NOMO-1 (cell line): ENCODE measurements at regions not wholly inside any gene's neighbourhood (a gene's known extent, or its start where the extent isn't known, plus 50 kb on each side); places are given as distances from the start of the nearest gene placed in this dataset.
"Not testable (repeated sequence)": the region's sequence is repeated elsewhere in the genome, so short reads cannot be mapped to it uniquely, and the experiment has no call there.

Experiments used
- DNase-seq, 2 experiments: peaks; one replicate each; lab custom pipeline; 2025; ENCODE audit not compliant: unreplicated experiment in 2 of 2; lab: John Stamatoyannopoulos, UW

GRCh38 chr1:38522915-38523567, 336.5 kb downstream of the RRAGC start:
- no peak for DNase-seq

GRCh38 chr1:38516560-38516959, 343.0 kb downstream of the RRAGC start:
- no peak for DNase-seq

- DNase-seq = no peak
These were observed 346.8 kb downstream of the RRAGC start for GRCh38 chr1:38512789-38513188.

GRCh38 chr1:38512024-38512767, 347.4 kb downstream of the RRAGC start:
- DNase-seq = no peak

- peak; percentile 42 to 56 for DNase-seq
These were observed 351.3 kb downstream of the RRAGC start for GRCh38 chr1:38508232-38508631.

GRCh38 chr1:38507563-38507962, 352.0 kb downstream of the RRAGC start:
- no peak for DNase-seq

- no peak for DNase-seq
These were observed 353.6 kb downstream of the RRAGC start for GRCh38 chr1:38505944-38506343.

GRCh38 chr1:38502758-38503157, 356.8 kb downstream of the RRAGC start:
- no peak for DNase-seq

- DNase-seq = peak; percentile 42 to 55
These were observed 358.7 kb downstream of the RRAGC start for GRCh38 chr1:38500891-38501290.

GRCh38 chr1:38500352-38500751, 359.2 kb downstream of the RRAGC start:
- DNase-seq = no peak

- DNase-seq = no peak
These were observed 360.9 kb downstream of the RRAGC start for GRCh38 chr1:38498686-38499085.

GRCh38 chr1:38497921-38498656, 361.5 kb downstream of the RRAGC start:
- no peak for DNase-seq

- peak; percentile 20 to 35 for DNase-seq
These were observed 366.3 kb downstream of the RRAGC start for GRCh38 chr1:38493306-38493705.

GRCh38 chr1:38489844-38490270, 369.7 kb downstream of the RRAGC start:
- no peak for DNase-seq

- DNase-seq = no peak
These were observed 371.2 kb downstream of the RRAGC start for GRCh38 chr1:38488162-38488898.

- no peak for DNase-seq
These were observed 372.2 kb downstream of the RRAGC start for GRCh38 chr1:38487396-38487795.

GRCh38 chr1:38486085-38486484, 373.5 kb downstream of the RRAGC start:
- no peak for DNase-seq

GRCh38 chr1:38481871-38482826, 377.4 kb downstream of the RRAGC start:
- DNase-seq = peak in 1 of 2 experiments; percentile 47

- DNase-seq = not testable (repeated sequence)
These were observed 379.9 kb downstream of the RRAGC start for GRCh38 chr1:38479662-38480061.

GRCh38 chr1:38477811-38478210, 381.8 kb downstream of the RRAGC start:
- no peak for DNase-seq
